ENCODE measurements at regions not wholly inside any gene's neighbourhood (a gene's known extent, or its start where the extent isn't known, plus 50 kb on each side); places are given as distances from the start of the nearest gene placed in this dataset.

- H3K4me3 ChIP-seq (ENCODE audit: low read length): no peak overlapping the region
- TF ChIP-seq CTCF (conservative IDR thresholded peaks at IDR 0.05; ENCODE audit: low read length): no peak
- DNase-seq (ENCODE audit: low read depth): no peak
Observed at GRCh38 chr10:92747066-92747465, 57.3 kb downstream of the HHEX start.

GRCh38 chr10:92747600-92747999, 57.8 kb downstream of the HHEX start:
- H3K4me3 ChIP-seq (ENCODE audit: low read length): no peak overlapping the region
- no peak for TF ChIP-seq CTCF (conservative IDR thresholded peaks at IDR 0.05; ENCODE audit: low read length)
- DNase-seq (ENCODE audit: low read depth): no peak

DNA sequence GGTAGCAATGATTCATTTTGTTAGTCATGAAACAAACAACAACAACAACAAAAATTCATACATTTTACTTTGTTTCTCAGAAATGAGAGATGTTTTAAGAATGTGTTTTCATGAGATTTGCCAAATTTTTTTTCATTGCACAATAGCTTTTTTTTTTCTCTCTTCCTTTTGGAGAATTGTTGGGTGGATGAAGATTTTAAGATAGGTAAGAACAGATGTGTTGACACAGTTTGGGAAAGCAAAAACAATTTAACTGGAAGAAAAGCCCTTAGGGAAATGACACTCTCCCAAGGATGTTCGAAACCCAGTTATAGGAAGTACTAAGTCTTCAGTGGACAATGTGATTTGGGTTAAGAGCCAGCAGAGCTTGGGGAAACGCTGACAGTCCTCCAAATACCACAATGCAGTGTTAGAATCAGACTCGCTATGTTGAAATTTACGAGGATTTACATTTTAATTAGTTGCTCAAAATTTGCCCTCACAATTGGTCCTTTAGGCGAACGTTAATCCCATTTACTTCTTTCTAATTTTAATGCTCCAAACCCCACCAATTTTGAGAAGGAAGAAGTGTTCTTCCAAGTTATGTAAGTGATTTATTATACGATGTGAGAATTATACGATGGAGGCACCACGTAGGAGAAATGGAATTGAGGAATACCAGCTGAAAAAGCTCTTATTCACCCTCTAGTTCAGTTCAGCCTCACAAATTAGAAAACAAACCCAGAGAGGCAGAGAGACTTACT, 61.2 kb downstream of the HHEX start:
- no peak overlapping the region for H3K4me3 ChIP-seq (ENCODE audit: low read length)
- TF ChIP-seq CTCF (conservative IDR thresholded peaks at IDR 0.05; ENCODE audit: low read length): no peak
- DNase-seq (ENCODE audit: low read depth): peak; percentile 54

GRCh38 chr10:92751534-92751811, 61.7 kb downstream of the HHEX start:
- no peak for DNase-seq (ENCODE audit: low read depth)
- TF ChIP-seq CTCF (conservative IDR thresholded peaks at IDR 0.05; ENCODE audit: low read length): no peak
- no peak overlapping the region for H3K4me3 ChIP-seq (ENCODE audit: low read length)

- no peak for DNase-seq (ENCODE audit: low read depth)
- no peak overlapping the region for H3K4me3 ChIP-seq (ENCODE audit: low read length)
- no peak for TF ChIP-seq CTCF (conservative IDR thresholded peaks at IDR 0.05; ENCODE audit: low read length)
Observed at GRCh38 chr10:92751827-92752226, 62.1 kb downstream of the HHEX start.

GRCh38 chr10:92753865-92754264, 64.1 kb downstream of the HHEX start:
- TF ChIP-seq CTCF (conservative IDR thresholded peaks at IDR 0.05; ENCODE audit: low read length): no peak
- DNase-seq (ENCODE audit: low read depth): no peak
- H3K4me3 ChIP-seq (ENCODE audit: low read length): no peak overlapping the region

GRCh38 chr10:92755725-92756124, 66.0 kb downstream of the HHEX start:
- no peak for TF ChIP-seq CTCF (conservative IDR thresholded peaks at IDR 0.05; ENCODE audit: low read length)
- H3K4me3 ChIP-seq (ENCODE audit: low read length): no peak overlapping the region
- no peak for DNase-seq (ENCODE audit: low read depth)

Measured in AG10803 (cell line).